Esophagus muscularis mucosa (tissue), 4 donors: ENCODE measurements at regions not wholly inside any gene's neighbourhood (a gene's known extent, or its start where the extent isn't known, plus 50 kb on each side); places are given as distances from the start of the nearest gene placed in this dataset.

Source experiments
- DNase-seq: peaks from one replicate; pipeline ENCODE4 v3.0.0-alpha.2; 2017; ENCODE audit errors: extremely low spot score
- H3K27ac ChIP-seq, 4 donors: fragments of 200-600 bp; sonication (generic); replicated peaks in 1 of 4; 1 replicate in 3 of 4; 2 replicates in 1 of 4; pipeline ENCODE4 v1.5.1; 2016 to 2019; ENCODE audit warnings: mild to moderate bottlenecking in 1 of 4
- H3K27me3 ChIP-seq, 4 donors: fragments of 200-600 bp; sonication (generic); one replicate each; pipeline versions ENCODE4 v1.5.1 to v1.6.0; 2016 to 2019
- H3K36me3 ChIP-seq, 4 donors: fragments of 200-600 bp; sonication (generic); one replicate each; pipeline ENCODE4 v1.5.1; 2016 to 2019
- H3K4me1 ChIP-seq, 4 donors: fragments of 200-600 bp; sonication (generic); one replicate each; pipeline ENCODE4 v1.5.1; 2016 to 2019
- H3K4me3 ChIP-seq, 4 donors: fragments of 200-600 bp; sonication (generic); 1 replicate in 2 of 4; 2 replicates in 2 of 4; pipeline ENCODE4 v1.5.1; 2016 to 2019; ENCODE audit warnings: mild to moderate bottlenecking in 4 of 4, moderate library complexity in 1 of 4
- H3K9me3 ChIP-seq, 4 donors: fragments of 200-600 bp; sonication (generic); 1 replicate in 3 of 4; 2 replicates in 1 of 4; pipeline ENCODE4 v1.5.1; 2016 to 2019
- EP300 ChIP-seq: sonication (generic); formaldehyde crosslinking; IDR thresholded peaks from one replicate; pipeline ENCODE4 v1.6.1; 2017; ENCODE audit warnings: antibody characterized with exemption
- POLR2A ChIP-seq: fragments of 450-650 bp; IDR thresholded peaks from one replicate; pipeline ENCODE4 v1.6.1; 2017; ENCODE audit warnings: antibody characterized with exemption, moderate library complexity, mild to moderate bottlenecking, low read depth
- POLR2AphosphoS5 ChIP-seq, 2 donors: sonication (generic); formaldehyde crosslinking; IDR thresholded peaks; one replicate each; pipeline ENCODE4 v1.6.1; 2017; ENCODE audit warnings: antibody characterized with exemption in 2 of 2
- WGBS: methylation state at CpG from one replicate; pipeline ENCODE4 v1.1.5; 2018; 5-methylcytosine and 5-hydroxymethylcytosine counted together
- intact Hi-C: fragments of 100-400 bp; cut with DNase I; formaldehyde crosslinking; loops from one replicate; pipeline ENCODE4 v1.15.1; 2023
- TF ChIP-seq, protein P1 (sequence below), 3 experiments: fragments of 200-600 bp in 2 of 3; fragments of 450-650 bp in 1 of 3; sonication (generic) in 2 of 3; IDR thresholded peaks; one replicate each; pipeline ENCODE4 v1.5.1; 2017 to 2019; ENCODE audit warnings: antibody characterized with exemption in 3 of 3, mild to moderate bottlenecking in 2 of 3, moderate library complexity in 1 of 3

DNA sequence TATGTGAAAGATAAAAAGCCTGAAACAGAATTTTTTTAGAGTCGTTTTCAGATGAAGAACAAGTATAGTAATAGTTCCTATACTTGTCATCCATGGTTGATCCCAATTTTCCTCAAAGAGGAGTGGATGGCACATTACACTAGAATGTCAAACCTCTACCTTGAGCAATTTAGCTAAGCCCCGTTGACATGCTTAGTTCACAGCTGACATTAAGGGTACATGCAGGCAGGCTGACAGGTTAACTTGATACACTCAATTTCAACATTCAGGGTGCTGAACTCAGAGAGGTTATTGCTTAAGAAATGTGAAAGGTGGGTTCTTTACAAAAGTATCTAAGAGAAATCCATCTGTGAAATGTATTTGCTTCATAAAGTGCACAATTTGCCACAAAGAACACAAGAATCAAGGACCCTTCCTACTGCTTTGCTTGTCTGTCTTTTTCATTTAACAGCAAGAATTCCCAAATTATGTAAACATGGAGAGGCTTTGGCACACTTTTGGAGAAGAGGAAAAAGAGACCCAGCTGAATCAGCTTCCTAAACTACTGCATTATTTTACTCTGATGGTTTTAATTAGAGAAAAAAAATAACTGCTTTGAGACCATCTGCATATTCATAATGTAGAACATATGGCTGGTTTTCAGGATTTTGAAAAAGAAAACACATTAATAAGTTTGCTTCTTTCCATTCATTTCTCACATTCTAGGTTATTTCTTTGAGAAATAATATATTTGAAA lies 122.5 kb upstream of the DDIT4L start:
- WGBS: 93% methylated on average over 2 of the region's 2 CpGs
- Histone ChIP-seq H3K4me3 (no peak overlapping the region), H3K27me3 (no peaks in the 10 kb centered on the region), H3K36me3 (no peaks in the 10 kb centered on the region), H3K27ac (no peak overlapping the region), H3K4me1 (peaks cover 0 to 15% (median 12%) of the 10 kb centered on the region in 4 donors), H3K9me3 (no peaks in the 10 kb centered on the region)
- no peak for DNase-seq
- no peak for TF ChIP-seq POLR2AphosphoS5 (IDR thresholded peaks at IDR 0.05)
- no peak for TF ChIP-seq EP300
- intact Hi-C loops: no loop called here

DNA sequence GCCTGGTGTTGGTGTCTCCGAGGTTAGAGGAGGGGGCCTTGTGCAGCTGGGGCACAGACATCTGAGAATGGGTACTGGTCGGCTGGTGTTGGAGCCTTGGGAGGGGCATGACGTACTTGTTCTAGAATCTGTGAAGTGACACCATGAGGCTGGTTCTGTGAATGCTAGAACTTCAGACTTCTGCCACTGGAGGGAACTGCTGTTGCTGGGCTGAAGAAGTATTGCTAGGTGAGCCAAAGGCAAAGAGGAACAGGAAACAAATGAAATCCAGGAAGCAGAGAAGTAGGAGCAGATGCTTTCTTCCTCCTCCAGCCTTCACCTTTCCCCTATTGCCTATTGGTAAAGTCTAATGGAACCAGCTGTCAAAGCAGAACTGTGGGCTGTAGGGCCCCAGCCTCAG lies 120.9 kb upstream of the DDIT4L start:
- Histone ChIP-seq H3K36me3 (no peaks in the 10 kb centered on the region), H3K27me3 (no peaks in the 10 kb centered on the region), H3K9me3 (no peaks in the 10 kb centered on the region), H3K4me1 (peaks cover 0 to 5% (median 0%) of the 10 kb centered on the region in 4 donors), H3K4me3 (no peak overlapping the region), H3K27ac (no peak overlapping the region)
- intact Hi-C loops: no loop called here
- DNase-seq: no peak
- WGBS: 90% methylated on average over 3 of the region's 3 CpGs
- TF ChIP-seq, protein P1, sequence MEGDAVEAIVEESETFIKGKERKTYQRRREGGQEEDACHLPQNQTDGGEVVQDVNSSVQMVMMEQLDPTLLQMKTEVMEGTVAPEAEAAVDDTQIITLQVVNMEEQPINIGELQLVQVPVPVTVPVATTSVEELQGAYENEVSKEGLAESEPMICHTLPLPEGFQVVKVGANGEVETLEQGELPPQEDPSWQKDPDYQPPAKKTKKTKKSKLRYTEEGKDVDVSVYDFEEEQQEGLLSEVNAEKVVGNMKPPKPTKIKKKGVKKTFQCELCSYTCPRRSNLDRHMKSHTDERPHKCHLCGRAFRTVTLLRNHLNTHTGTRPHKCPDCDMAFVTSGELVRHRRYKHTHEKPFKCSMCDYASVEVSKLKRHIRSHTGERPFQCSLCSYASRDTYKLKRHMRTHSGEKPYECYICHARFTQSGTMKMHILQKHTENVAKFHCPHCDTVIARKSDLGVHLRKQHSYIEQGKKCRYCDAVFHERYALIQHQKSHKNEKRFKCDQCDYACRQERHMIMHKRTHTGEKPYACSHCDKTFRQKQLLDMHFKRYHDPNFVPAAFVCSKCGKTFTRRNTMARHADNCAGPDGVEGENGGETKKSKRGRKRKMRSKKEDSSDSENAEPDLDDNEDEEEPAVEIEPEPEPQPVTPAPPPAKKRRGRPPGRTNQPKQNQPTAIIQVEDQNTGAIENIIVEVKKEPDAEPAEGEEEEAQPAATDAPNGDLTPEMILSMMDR (IDR thresholded peaks at IDR 0.05): no peak
- TF ChIP-seq POLR2AphosphoS5 (IDR thresholded peaks at IDR 0.05) (no peak), EP300 (no peak), POLR2A (no peak)

DNA sequence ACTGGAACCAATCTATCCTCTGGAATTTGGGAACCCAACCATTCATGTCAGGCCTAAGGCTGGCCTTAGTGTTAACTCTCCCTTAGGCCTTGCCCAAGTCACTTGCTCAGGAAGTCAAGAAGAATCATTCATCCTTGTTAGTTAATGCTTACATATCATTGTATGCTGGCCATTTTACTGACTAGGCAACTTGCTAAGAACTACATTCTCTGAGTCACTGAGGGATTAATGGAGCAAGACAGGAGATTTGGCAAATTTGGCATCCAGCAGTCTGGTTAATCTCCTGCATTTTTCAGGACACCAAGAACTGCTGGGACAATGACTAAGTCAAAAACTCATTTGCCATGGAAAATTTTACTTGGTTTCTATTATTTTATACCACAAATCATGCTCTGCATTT lies 115.8 kb upstream of the DDIT4L start:
- TF ChIP-seq EP300 (no peak), POLR2A (no peak), POLR2AphosphoS5 (IDR thresholded peaks at IDR 0.05) (no peak)
- TF ChIP-seq, protein P1 (IDR thresholded peaks at IDR 0.05): no peak
- DNase-seq: no peak
- Histone ChIP-seq H3K4me1 (no peaks in the 10 kb centered on the region), H3K4me3 (no peak overlapping the region), H3K9me3 (no peaks in the 10 kb centered on the region), H3K27ac (no peak overlapping the region), H3K27me3 (no peaks in the 10 kb centered on the region), H3K36me3 (no peaks in the 10 kb centered on the region)
- intact Hi-C loops: no loop called here

DNA sequence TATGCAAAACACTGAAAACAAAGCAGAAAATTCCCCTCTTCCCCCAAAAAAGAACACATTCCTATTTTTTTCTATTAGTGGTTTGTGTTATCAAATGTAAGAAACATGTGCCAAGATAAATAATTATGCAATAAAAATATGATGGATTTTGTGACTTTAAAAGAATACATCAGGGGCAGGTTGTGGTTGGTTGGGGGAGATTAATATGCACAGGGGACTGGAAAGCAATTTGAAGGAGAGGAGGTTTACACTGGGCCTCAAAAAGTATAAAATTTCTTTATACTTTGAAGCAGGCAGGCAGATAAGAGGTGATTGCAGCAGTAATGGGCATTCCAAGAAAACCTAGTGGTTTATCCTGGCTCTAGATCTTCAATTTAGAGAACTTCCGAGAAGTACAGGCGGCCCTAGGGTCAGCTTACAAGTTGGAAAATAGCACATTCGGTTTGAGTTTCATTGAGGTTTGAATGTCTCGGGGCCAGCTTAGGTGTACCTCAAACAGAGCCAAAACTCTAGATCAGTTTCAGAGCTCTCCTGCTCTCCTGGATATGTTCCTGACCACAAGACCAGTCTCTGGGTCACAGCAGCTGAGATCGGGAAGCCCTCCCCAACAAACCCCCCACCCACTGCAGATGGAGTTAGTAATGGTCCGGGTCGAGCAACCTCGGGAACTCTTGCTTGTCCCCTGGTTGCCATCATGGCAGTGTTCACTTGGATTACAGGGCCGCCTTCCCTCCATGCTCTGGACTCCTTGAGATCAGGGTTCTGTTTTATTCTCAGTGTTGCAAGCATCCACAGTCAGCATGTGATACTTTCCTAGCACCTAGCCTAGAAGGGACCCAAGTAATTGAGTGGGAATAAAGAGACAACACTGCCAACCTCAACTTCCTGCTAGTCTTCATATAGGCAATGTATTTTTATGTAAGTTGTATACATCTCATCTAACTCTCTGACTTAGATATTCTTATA lies 112.1 kb upstream of the DDIT4L start:
- TF ChIP-seq POLR2A (no peak), POLR2AphosphoS5 (IDR thresholded peaks at IDR 0.05) (no peak), EP300 (no peak)
- TF ChIP-seq, protein P1 (IDR thresholded peaks at IDR 0.05): no peak
- no peaks in the 10 kb centered on the region for H3K9me3 ChIP-seq
- WGBS: 92% methylated on average over 8 of the region's 9 CpGs
- H3K4me3 ChIP-seq: no peak overlapping the region
- H3K4me1 ChIP-seq: peaks cover 0 to 13% (median 9%) of the 10 kb centered on the region in 4 donors
- intact Hi-C loops: no loop called here
- H3K36me3 ChIP-seq: no peaks in the 10 kb centered on the region
- no peaks in the 10 kb centered on the region for H3K27me3 ChIP-seq
- DNase-seq: no peak
- H3K27ac ChIP-seq: no peak overlapping the region
